ENCODE measurements at regions not wholly inside any gene's neighbourhood (a gene's known extent, or its start where the extent isn't known, plus 50 kb on each side); places are given as distances from the start of the nearest gene placed in this dataset.
"Not testable (repeated sequence)": the region's sequence is repeated elsewhere in the genome, so short reads cannot be mapped to it uniquely, and the experiment has no call there.

DNA sequence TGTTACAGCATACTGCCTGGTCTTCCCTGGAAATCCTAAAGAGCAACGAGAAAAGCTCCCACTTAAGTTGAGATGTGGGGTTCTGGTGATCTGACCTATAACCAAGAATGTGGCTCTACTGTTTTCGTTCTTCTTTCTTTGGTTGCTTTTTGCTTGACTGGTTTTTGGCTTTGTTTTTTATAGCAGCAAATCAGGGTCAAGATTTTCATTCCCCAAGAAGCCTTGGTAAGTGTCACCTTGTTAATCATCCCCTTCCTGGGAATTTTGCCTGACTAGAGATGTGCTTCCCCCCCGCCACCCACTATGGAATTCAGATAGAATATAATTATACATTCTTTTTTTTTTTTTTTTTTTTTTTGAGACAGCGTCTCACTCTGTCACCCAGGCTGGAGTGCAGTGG is 116.7 kb upstream of the FOXN3 start:
- Mint-ChIP-seq H3K9me3 (no peaks in the 10 kb centered on the region), H3K36me3 (peaks cover 24% of the 10 kb centered on the region), H3K27me3 (no peaks in the 10 kb centered on the region), H3K4me1 (peaks cover 47% of the 10 kb centered on the region), H3K4me3 (no peak overlapping the region), H3K27ac (no peak overlapping the region)

DNA sequence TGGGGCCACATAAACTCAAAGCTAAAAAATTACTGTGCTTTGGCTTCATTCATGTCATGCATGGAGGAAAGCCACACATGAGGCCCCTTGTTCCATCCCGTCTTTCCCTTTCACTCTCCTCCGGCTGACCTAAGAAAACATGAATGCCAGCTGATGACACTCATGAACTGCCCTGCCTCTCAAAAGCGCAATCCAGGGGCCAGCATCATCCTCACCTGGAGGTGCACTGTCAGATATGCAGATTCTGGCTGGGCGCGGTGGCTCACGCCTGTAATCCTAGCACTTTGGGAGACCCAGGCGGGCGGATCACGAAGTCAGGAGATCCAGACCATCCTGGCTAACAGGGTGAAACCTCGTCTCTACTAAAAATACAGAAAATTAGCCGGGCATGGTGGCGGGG is 116.1 kb upstream of the FOXN3 start:
- no peak overlapping the region for H3K27ac Mint-ChIP-seq

DNA sequence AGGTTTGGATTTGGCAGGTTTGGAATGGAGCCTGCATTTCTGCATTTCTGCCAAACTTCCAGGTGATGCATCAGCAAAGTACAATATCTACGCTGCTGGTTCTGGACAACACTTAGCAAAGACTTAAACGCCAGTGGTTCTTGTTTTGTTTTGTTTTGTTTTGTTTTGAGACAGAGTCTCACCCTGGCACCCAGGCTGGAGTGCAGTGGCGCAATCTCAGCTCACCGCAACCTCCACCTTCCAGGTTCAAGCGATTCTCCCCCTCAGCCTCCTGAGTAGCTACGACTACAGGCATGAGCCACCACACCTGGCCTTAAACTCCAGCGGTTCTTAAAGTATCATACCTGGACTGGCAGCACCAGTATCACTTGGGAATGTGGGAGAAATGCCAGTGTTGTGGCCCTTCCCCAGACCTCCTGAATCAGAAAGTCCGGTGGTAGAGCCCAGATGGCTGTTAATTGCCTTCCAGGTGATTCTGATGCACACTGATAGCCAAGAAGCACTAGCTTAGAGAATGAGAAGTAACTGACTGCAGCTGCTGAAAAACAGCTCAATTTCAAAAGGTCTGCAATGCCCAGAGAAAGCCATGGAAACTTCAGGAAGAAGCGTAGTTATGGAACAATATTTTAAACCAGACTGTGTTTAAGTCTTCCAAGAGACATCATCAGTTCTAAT is 114.8 kb upstream of the FOXN3 start:
- H3K9me3 Mint-ChIP-seq = peaks cover 6% of the 10 kb centered on the region
- H3K27me3 Mint-ChIP-seq = no peaks in the 10 kb centered on the region
- H3K4me1 Mint-ChIP-seq = peaks cover 45% of the 10 kb centered on the region
- H3K36me3 Mint-ChIP-seq = peaks cover 26% of the 10 kb centered on the region
- peak overlapping the region; percentile 30 for H3K27ac Mint-ChIP-seq
- no peak overlapping the region for H3K4me3 Mint-ChIP-seq

More for the DNA sequence above, 116.1 kb upstream of the FOXN3 start:
- Mint-ChIP-seq H3K9me3 (peaks cover under 1% of the 10 kb centered on the region), H3K4me1 (peaks cover 46% of the 10 kb centered on the region), H3K27me3 (no peaks in the 10 kb centered on the region), H3K4me3 (no peak overlapping the region), H3K36me3 (peaks cover 26% of the 10 kb centered on the region)

DNA sequence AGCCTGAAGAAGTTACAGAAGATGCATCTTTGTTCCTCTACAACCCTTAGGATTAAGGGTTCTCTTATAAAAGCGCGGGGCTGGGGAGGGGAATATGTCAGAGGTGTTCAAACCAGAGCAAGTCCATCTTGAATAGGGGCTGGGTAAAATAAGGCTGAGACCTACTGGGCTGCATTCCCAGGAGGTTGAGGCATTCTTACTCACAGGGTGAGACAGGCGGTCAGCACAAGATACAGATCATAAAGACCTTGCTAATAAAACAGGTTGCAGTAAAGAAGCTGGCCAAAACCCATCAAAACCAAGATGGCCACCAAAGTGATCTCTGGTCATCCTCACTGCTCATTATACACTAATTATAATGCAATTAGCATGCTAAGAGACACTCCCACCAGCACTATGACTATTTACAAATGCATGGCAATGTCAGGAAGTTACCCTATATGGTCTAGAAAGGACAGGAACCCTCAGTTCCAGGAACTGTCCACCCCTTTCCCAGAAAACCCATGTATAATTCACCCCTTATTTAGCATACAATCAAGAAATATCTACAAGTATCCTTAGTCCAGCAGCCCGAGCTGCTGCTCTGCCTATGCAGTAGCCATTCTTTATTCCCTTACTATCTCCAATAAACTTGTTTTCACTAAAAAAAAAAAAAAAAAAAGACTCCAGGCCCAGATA is 108.1 kb upstream of the FOXN3 start:
- peaks cover 55% of the 10 kb centered on the region for H3K4me1 Mint-ChIP-seq
- peaks cover 33% of the 10 kb centered on the region for H3K36me3 Mint-ChIP-seq
- H3K27ac Mint-ChIP-seq = peak overlapping the region; percentile 44
- H3K4me3 Mint-ChIP-seq = no peak overlapping the region
- peaks cover 23% of the 10 kb centered on the region for H3K9me3 Mint-ChIP-seq
- no peaks in the 10 kb centered on the region for H3K27me3 Mint-ChIP-seq

DNA sequence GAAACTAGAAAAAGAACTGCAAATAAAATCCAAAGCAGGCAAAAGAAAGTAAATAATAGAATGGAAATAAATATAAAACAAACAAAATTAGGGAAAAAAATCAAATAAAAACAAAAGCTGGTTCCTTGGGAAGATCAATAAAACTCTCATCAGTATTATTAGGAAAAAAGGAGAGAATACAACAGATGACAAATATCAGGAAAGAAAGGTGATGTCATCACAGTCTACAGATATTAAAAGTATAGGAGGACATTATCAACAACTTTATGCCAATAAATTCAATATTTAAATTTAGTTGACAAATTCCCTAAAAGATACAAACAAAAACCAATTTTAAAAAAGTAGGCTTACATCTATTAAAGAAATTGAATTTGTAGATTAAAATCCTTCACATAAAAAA is 107.4 kb upstream of the FOXN3 start:
- Mint-ChIP-seq H3K4me1 (peaks cover 59% of the 10 kb centered on the region), H3K9me3 (peaks cover 23% of the 10 kb centered on the region), H3K36me3 (peaks cover 35% of the 10 kb centered on the region), H3K27me3 (no peaks in the 10 kb centered on the region), H3K4me3 (no peak overlapping the region), H3K27ac (no peak overlapping the region)

DNA sequence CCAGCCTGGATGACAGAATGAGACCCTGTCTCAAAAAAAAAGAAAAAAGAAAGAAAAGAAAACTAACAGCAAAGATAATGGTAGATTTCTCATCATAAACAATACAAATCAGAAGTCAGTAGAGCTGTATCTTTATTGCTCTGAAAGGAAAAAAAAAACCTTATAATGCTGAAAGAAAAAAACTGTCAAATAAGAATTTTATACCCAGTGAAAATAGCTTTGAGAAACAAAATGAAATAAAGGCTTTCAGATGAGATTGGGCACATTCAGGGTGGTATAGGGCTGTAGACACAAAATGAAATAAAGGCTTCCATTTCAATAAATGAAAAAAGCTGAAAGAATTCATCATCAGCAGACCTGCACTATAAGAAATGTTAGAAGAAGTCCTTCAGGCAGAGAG is 105.0 kb upstream of the FOXN3 start:
- no peak overlapping the region for H3K27ac Mint-ChIP-seq
- peaks cover 72% of the 10 kb centered on the region for H3K4me1 Mint-ChIP-seq
- no peaks in the 10 kb centered on the region for H3K27me3 Mint-ChIP-seq
- H3K9me3 Mint-ChIP-seq = peaks cover 18% of the 10 kb centered on the region
- H3K4me3 Mint-ChIP-seq = no peak overlapping the region
- peaks cover 30% of the 10 kb centered on the region for H3K36me3 Mint-ChIP-seq

DNA sequence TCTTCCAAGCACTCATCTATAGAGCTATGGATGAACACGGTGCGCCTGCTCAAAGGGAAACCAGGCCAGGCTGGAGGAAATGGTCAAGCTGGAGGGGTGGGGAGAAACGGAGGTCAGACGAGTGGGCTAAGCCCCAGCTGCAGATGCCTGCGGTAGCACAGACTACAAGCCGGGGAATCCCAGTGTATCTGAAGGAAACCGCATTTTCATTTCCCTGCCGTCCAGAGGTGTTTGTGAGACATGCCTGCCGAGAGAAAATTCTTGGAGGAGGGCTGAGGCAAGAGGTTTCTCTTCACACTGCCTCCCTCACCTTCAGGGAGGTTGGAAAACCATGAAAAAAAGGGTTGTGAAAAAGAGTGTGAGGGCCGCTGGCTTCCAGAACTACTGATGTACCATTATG is 102.0 kb upstream of the FOXN3 start:
- H3K4me1 Mint-ChIP-seq = peaks cover 65% of the 10 kb centered on the region
- H3K9me3 Mint-ChIP-seq = peaks cover 14% of the 10 kb centered on the region
- H3K36me3 Mint-ChIP-seq = peaks cover 30% of the 10 kb centered on the region
- H3K4me3 Mint-ChIP-seq = no peak overlapping the region
- H3K27ac Mint-ChIP-seq = peak overlapping the region; percentile 47
- H3K27me3 Mint-ChIP-seq = no peaks in the 10 kb centered on the region

DNA sequence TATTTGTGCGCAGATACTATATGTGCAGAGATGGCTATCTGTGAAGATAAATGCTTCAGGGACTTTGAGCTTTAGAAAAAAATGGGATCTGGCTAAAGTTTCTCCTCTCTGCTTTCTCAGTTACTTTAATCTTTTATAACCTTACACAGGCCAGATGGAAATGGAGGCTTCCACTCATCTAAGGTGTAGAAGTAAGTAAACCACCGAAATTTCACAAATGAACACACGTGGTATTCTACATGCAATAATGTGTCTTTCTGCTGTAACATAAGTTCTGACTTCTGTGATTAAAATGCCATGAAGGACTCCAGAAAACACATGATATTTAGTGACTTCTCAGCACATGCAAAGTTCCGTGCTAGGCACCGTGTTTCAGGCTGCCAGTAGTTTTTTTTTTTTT is 99.1 kb upstream of the FOXN3 start:
- Mint-ChIP-seq H3K4me1 (peaks cover 72% of the 10 kb centered on the region), H3K27ac (no peak overlapping the region), H3K9me3 (peaks cover 1% of the 10 kb centered on the region), H3K36me3 (peaks cover 19% of the 10 kb centered on the region), H3K4me3 (no peak overlapping the region), H3K27me3 (no peaks in the 10 kb centered on the region)

DNA sequence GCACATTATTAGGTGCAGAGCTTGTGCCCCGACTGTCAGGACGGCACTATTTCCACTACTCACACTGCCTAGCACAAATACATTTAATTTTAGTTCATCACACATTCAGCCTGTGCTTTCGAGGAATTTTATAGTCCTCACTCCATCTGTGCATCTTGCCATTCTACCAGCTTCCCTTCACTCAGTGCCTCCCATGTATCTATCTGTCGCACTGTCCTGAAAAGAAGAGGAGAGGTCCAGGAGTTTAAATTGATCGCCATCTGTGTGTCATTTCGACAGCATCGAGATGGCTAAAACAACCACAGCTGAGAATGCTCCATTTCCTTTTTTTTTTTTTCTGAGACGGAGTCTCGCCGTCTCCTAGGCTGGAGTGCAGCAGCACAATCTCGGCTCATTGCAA is 97.6 kb upstream of the FOXN3 start:
- Mint-ChIP-seq H3K27me3 (no peaks in the 10 kb centered on the region), H3K36me3 (peaks cover 14% of the 10 kb centered on the region), H3K27ac (no peak overlapping the region), H3K9me3 (no peaks in the 10 kb centered on the region), H3K4me1 (peaks cover 79% of the 10 kb centered on the region), H3K4me3 (no peak overlapping the region)

DNA sequence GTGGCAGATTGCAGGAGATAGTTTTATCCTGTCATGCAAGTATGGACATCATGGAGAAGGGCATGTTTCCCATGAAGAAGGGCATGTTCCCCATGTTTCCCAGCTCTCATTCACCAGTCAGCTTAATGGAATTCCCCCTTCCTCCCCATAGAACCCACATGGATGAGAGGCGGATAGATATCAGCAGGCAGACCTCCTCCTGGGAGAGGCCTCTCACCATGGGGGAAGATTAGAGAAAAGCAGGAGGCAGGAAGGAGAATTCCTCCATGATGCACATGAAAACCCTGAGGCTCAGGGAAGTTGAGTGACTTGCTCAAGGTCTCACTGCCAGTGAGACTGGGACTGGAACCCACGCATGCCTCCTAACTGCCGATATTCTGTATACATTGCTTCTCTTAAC is 92.9 kb upstream of the FOXN3 start:
- Mint-ChIP-seq H3K4me3 (peak overlapping the region; percentile 87), H3K27ac (peak overlapping the region; percentile 99), H3K9me3 (no peaks in the 10 kb centered on the region), H3K36me3 (peaks cover 4% of the 10 kb centered on the region), H3K4me1 (peaks cover 71% of the 10 kb centered on the region), H3K27me3 (no peaks in the 10 kb centered on the region)

DNA sequence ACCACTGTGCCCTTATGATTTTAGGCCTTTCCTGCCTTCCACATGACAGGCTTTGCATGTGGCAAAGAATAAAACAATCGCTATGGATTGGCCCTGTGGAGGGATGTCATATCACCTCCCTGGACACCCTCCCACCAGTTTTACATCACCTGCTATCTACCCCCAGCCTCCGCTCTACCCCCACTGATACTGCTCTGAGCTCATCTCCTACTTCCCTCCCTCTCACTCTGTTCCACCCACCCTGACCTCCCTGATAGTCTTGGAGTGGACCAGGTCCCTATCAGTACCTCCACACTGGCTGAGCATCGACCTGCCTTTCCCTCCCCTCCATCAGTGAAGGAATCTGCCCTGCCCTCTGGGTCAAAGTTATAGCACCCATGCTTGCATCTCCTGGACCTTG is 91.8 kb upstream of the FOXN3 start:
- H3K4me3 Mint-ChIP-seq = no peak overlapping the region
- H3K4me1 Mint-ChIP-seq = peaks cover 73% of the 10 kb centered on the region

DNA sequence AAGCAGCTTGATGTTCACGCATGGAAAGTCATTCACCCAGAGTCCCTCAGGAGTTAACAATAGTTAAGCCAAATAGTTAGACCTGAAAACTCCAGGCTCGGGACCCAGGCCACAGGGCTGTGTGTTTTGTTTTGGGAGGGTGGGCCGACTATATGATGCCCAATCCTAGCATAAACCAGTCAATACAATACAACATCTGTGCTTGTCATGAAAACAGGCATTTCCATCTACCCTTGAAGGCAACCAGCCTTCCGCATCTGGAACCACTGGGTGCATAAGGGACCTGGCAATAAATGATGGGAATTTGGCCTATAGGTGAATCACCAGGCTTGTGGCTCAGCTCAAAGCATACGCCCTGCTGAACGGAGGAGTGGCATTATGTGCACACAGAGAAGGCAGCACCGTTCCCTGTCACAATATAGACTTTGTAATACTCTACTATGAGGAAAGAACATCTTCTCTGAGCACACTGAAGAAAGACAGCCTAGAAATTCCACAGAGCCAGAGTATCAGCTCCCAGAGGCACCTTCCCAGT is 91.0 kb upstream of the FOXN3 start:
- Mint-ChIP-seq H3K27ac (peak overlapping the region; percentile 41), H3K27me3 (no peaks in the 10 kb centered on the region), H3K4me1 (peaks cover 75% of the 10 kb centered on the region), H3K36me3 (peaks cover 10% of the 10 kb centered on the region), H3K4me3 (no peak overlapping the region), H3K9me3 (no peaks in the 10 kb centered on the region)

More for the DNA sequence above, 91.8 kb upstream of the FOXN3 start:
- no peaks in the 10 kb centered on the region for H3K27me3 Mint-ChIP-seq
- H3K27ac Mint-ChIP-seq = peak overlapping the region; percentile 75
- peaks cover 5% of the 10 kb centered on the region for H3K36me3 Mint-ChIP-seq
- H3K9me3 Mint-ChIP-seq = no peaks in the 10 kb centered on the region

DNA sequence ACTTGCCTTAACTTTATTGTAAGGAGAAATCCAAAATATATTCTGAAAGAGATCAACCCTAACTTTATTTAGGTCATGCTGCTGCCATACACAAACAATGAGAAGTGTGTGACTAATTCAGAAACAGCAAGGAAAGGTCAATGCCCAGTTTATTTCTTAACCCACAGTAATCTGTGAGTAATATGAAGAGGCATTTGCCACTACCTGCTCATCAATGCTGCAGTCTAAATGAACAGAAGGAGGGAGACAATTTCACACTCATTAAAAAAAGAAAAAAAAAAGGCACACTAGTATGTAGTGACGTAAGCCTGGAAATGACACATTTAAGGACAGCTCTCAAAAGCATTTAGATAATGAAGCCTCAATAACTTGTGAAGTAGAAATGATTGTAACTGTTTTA is 90.5 kb upstream of the FOXN3 start:
- Mint-ChIP-seq H3K4me3 (no peak overlapping the region), H3K4me1 (peaks cover 73% of the 10 kb centered on the region), H3K27me3 (no peaks in the 10 kb centered on the region), H3K9me3 (no peaks in the 10 kb centered on the region), H3K27ac (peak overlapping the region; percentile 47), H3K36me3 (peaks cover 10% of the 10 kb centered on the region)

DNA sequence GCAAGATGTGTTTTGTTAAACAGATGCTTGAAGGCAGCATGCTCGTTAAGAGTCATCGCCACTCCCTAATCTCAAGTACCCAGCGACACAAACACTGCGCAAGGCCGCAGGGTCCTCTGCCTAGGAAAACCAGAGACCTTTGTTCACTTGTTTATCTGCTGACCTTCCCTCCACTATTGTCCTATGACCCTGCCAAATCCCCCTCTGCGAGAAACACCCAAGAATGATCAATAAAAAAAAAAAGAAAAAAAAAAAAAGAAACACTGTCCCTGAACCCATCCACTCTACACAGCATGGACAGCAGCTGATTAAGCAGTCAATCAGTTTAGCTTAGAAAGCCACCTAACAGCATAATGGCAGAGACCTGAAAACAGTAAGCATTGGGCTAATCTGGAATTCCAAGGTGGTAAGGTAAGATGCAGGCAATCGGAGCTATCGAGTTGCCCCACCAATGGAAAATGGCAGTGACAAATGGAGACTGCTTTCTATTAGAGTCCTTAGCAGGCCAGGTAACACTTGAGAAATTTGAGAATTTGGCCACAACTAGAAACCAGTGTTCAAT is 89.9 kb upstream of the FOXN3 start:
- peaks cover 67% of the 10 kb centered on the region for H3K4me1 Mint-ChIP-seq
- not testable (repeated sequence) for H3K27me3 Mint-ChIP-seq, H3K4me3 Mint-ChIP-seq, H3K9me3 Mint-ChIP-seq, H3K27ac Mint-ChIP-seq, H3K36me3 Mint-ChIP-seq

DNA sequence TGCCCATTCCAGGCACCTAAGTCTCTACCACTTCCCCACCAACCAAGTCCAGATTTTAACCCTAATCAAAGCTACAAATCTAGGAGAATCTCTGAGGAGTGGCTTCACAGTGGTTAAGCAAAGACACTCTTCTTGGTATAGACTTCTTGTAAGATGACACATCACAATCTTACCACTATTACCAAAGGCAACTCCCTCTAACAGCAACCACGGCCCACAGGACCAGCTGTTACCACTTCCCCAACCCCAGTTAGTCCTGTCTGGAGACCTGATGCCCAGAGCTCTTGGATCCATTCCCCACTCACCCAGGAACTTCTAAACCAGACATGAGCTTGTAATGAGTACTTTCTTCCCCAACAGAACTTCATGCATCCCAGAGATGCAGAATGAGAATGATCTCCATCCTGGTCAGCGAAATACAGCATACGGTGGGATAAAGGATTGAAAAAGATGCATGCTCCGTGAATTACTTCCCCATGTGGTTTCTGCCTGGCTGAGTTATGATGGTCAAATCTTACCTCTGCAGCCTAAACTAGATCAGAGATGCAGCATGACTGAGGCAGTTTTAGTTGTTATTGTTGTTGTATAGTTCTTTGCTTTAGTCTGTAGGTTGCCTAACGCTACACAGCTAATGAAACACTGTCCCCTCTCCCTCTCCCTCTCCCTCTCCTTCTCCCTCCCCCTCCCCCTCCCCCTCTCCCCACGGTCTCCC is 87.7 kb upstream of the FOXN3 start:
- Mint-ChIP-seq H3K36me3 (peaks cover 11% of the 10 kb centered on the region), H3K4me3 (no peak overlapping the region), H3K9me3 (no peaks in the 10 kb centered on the region), H3K4me1 (peaks cover 48% of the 10 kb centered on the region), H3K27me3 (no peaks in the 10 kb centered on the region), H3K27ac (no peak overlapping the region)

DNA sequence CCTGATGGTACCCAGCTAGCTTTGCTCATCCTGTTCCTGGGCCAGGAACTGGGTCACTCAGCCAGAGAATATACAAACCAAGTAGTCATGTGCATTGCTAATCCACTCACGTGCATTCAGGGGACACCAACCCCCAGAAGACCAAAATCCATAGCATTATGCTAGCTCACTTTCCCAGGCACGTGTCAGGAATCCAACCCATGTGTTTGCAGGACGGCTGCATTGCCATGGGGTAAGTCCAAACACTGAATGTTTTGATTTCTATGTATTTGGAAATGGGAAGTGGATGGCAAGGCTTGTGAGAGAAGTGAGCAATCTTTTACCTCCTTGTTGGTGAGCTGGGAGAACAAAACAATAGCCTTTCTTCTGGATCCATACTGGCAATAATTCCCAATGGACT is 87.1 kb upstream of the FOXN3 start:
- Mint-ChIP-seq H3K4me1 (peaks cover 42% of the 10 kb centered on the region), H3K36me3 (peaks cover 11% of the 10 kb centered on the region), H3K9me3 (no peaks in the 10 kb centered on the region), H3K4me3 (no peak overlapping the region), H3K27ac (no peak overlapping the region), H3K27me3 (no peaks in the 10 kb centered on the region)
